H1 (cell line): ENCODE measurements at regions not wholly inside any gene's neighbourhood (a gene's known extent, or its start where the extent isn't known, plus 50 kb on each side); places are given as distances from the start of the nearest gene placed in this dataset.

ENCODE experiments used
- CHD2 ChIP-seq: IDR thresholded peaks from 2 replicates; pipeline ENCODE4 v1.6.1; 2012; ENCODE audit warnings: low read length, improper control_type of control experiment
- CTCF ChIP-seq, 3 experiments: IDR thresholded peaks; 1 replicate in 2 of 3; 2 replicates in 1 of 3; pipeline versions ENCODE4 v1.5.1 to v1.6.1; 2011; ENCODE audit warnings: low read length in 3 of 3, mild to moderate bottlenecking in 3 of 3, inconsistent platforms in 2 of 3, low read depth in 1 of 3, moderate library complexity in 1 of 3; ENCODE audit not compliant: insufficient read depth in 1 of 3; ENCODE audit errors: control extremely low read depth in 1 of 3
- JUN ChIP-seq: IDR thresholded peaks from 2 replicates; pipeline ENCODE4 v1.6.1; 2011; ENCODE audit warnings: low read depth, mild to moderate bottlenecking, improper control_type of control experiment, low read length
- RAD21 ChIP-seq, 2 experiments: IDR thresholded peaks in 1 of 2; conservative IDR thresholded peaks in 1 of 2; 2 replicates each; pipeline ENCODE4 v1.6.1; 2011; ENCODE audit warnings: low read depth in 2 of 2, low read length in 2 of 2, improper control_type of control experiment in 1 of 2, inconsistent platforms in 1 of 2, mild to moderate bottlenecking in 1 of 2, moderate library complexity in 1 of 2

GRCh38 chr22:47444746-47445065 is 682.3 kb downstream of the TBC1D22A start (continued):
- no peak for TF ChIP-seq RAD21 (IDR thresholded peaks at IDR 0.05 in 1 of 2, conservative IDR thresholded peaks at IDR 0.05 in 1 of 2; ENCODE audit: low read depth in 2 of 2, low read length in 2 of 2)
- no peak for TF ChIP-seq JUN
- no peak for TF ChIP-seq CHD2
- TF ChIP-seq CTCF (IDR thresholded peaks at IDR 0.05; ENCODE audit: control extremely low read depth in 1 of 3, insufficient read depth in 1 of 3, low read depth in 1 of 3, low read length in 3 of 3), result no peak
